ENCODE measurements at regions not wholly inside any gene's neighbourhood (a gene's known extent, or its start where the extent isn't known, plus 50 kb on each side); places are given as distances from the start of the nearest gene placed in this dataset.

GRCh38 chr22:48263791-48264351, 1501.4 kb downstream of the TBC1D22A start:
- TF ChIP-seq KDM1A (CRISPR knock-in tag; IDR thresholded peaks at IDR 0.05) (no peak), TAF1 (CRISPR knock-in tag; IDR thresholded peaks at IDR 0.05) (no peak)

All from HepG2 (cell line).